ENCODE measurements at regions not wholly inside any gene's neighbourhood (a gene's known extent, or its start where the extent isn't known, plus 50 kb on each side); places are given as distances from the start of the nearest gene placed in this dataset.

GRCh38 chr16:65731833-65732232, 610.0 kb upstream of the CDH11 start:
- no peak overlapping the region for H2BK20ac ChIP-seq (ENCODE audit: low read length)
- H3K4me2 ChIP-seq (ENCODE audit: insufficient read depth in 1 of 2, low read depth in 2 of 2, low read length in 2 of 2) = no peak overlapping the region
- no peak overlapping the region for H3K18ac ChIP-seq (ENCODE audit: extremely low read depth, low read length)
- ChIA-PET CTCF (ENCODE audit: partially characterized antibody) (interaction anchor here (0.7 kb wide), 1 partner anchor 1837 kb away, joined by 4 read pairs; no protein-coding TSS in a partner anchor), POLR2A (ENCODE audit: partially characterized antibody) (no interaction called here)
- H3K4me1 ChIP-seq (replicated peaks in 1 of 4; ENCODE audit: control insufficient read depth in 3 of 4, insufficient read depth in 4 of 4, low read length in 3 of 4) = peaks cover 5 to 21% (median 14%) of the 10 kb centered on the region in 4 experiments; a peak in 5 of 7 replicates
- no peaks in the 10 kb centered on the region for H4K20me1 ChIP-seq (replicated peaks in 1 of 2; ENCODE audit: control insufficient read depth in 1 of 2, insufficient read depth in 2 of 2, low read length in 2 of 2)
- H2AFZ ChIP-seq (ENCODE audit: low read length) = no peak overlapping the region
- no peaks in the 10 kb centered on the region for H3K36me3 ChIP-seq (ENCODE audit: control insufficient read depth in 2 of 4, insufficient read depth in 4 of 4, low read length in 3 of 4)
- peaks cover 3 to 7% of the 10 kb centered on the region in 2 experiments; a peak in 2 of 4 replicates for H3K9me3 ChIP-seq (ENCODE audit: insufficient read depth in 2 of 2, low read depth in 1 of 2, low read length in 1 of 2)
- TF ChIP-seq SAP30 (IDR thresholded peaks at IDR 0.05; ENCODE audit: insufficient read depth, insufficient replicate concordance, low read length) (no peak), NRF1 (IDR thresholded peaks at IDR 0.05; ENCODE audit: low read depth, low read length) (no peak), SP4 (IDR thresholded peaks at IDR 0.05; ENCODE audit: low read length) (no peak), RXRA (IDR thresholded peaks at IDR 0.05; ENCODE audit: insufficient read depth, low read depth, low read length) (no peak), USF2 (IDR thresholded peaks at IDR 0.05; ENCODE audit: low read length) (no peak), KDM5A (IDR thresholded peaks at IDR 0.05; ENCODE audit: low read length) (no peak)
- DNase-seq (ENCODE audit: low read depth in 1 of 2, low spot score in 2 of 2) = no peak
- H3K14ac ChIP-seq (ENCODE audit: insufficient read length) = no peak overlapping the region
- H3K79me2 ChIP-seq (ENCODE audit: control insufficient read depth in 1 of 2, insufficient read depth in 2 of 2, low read length in 2 of 2) = no peaks in the 10 kb centered on the region
- no peak overlapping the region for H4K8ac ChIP-seq (ENCODE audit: extremely low read depth, insufficient read depth, low read length)
- no peak overlapping the region for H3K56ac ChIP-seq (replicated peaks; ENCODE audit: insufficient read length, low read depth, low read length)
- H3K4ac ChIP-seq (replicated peaks; ENCODE audit: insufficient read length, low read depth, low read length) = no peak overlapping the region
- no peak overlapping the region for H2BK5ac ChIP-seq (ENCODE audit: low read depth, low read length)
- no peak overlapping the region for H3K23ac ChIP-seq (ENCODE audit: insufficient read length)
- no peak overlapping the region for H2BK12ac ChIP-seq (ENCODE audit: low read depth, low read length)
- H3K79me1 ChIP-seq (ENCODE audit: low read depth, low read length) = no peaks in the 10 kb centered on the region
- no peaks in the 10 kb centered on the region for H3K23me2 ChIP-seq (ENCODE audit: low read depth, low read length)
- no peak overlapping the region for H3K9ac ChIP-seq (replicated peaks in 1 of 4; ENCODE audit: extremely low read depth in 1 of 4, low read depth in 3 of 4, low read length in 3 of 4)
- H4K91ac ChIP-seq (replicated peaks; ENCODE audit: insufficient read length, low read length) = no peak overlapping the region
- H2AK5ac ChIP-seq (ENCODE audit: low read depth, low read length) = no peak overlapping the region
- no peak overlapping the region for H3K27ac ChIP-seq (ENCODE audit: low read depth, low read length)
- no peak overlapping the region for H4K5ac ChIP-seq (ENCODE audit: insufficient read length, low read depth, low read length)
- no peak overlapping the region for H2BK15ac ChIP-seq (ENCODE audit: low read length)
- no peak overlapping the region for H2BK120ac ChIP-seq (replicated peaks; ENCODE audit: low read depth, low read length)
- H3K27me3 ChIP-seq (replicated peaks in 1 of 4; ENCODE audit: control insufficient read depth in 3 of 4, extremely low read depth in 1 of 4, insufficient read depth in 3 of 4, low read length in 3 of 4) = no peaks in the 10 kb centered on the region
- H3K4me3 ChIP-seq (ENCODE audit: extremely low read depth in 1 of 4, insufficient read depth in 2 of 4, low read depth in 3 of 4, low read length in 4 of 4) = no peak overlapping the region
- FAIRE-seq = no peak

Data from H1 (cell line).